ENCODE measurements at regions not wholly inside any gene's neighbourhood (a gene's known extent, or its start where the extent isn't known, plus 50 kb on each side); places are given as distances from the start of the nearest gene placed in this dataset.

- Histone ChIP-seq H3K9me3 (ENCODE audit: control insufficient read depth, insufficient read depth, low read length) (peaks cover 5% of the 10 kb centered on the region; the same call in 1 of the 2 replicates), H3K27me3 (ENCODE audit: control insufficient read depth, insufficient read depth, low read length) (no peaks in the 10 kb centered on the region), H3K27ac (ENCODE audit: low read depth, low read length) (no peak overlapping the region), H3K4me3 (ENCODE audit: low read depth, low read length) (no peak overlapping the region)
- no peak for TF ChIP-seq CTCF (IDR thresholded peaks at IDR 0.05; ENCODE audit: low read depth, low read length)
- ChIA-PET CTCF (interaction anchor here (0.6 kb wide), 1 partner anchor 97 kb away, joined by 3 read pairs; no protein-coding TSS in a partner anchor), POLR2A (no interaction called here)
- no peak for DNase-seq (ENCODE audit: low read depth, low spot score)
Measured at GRCh38 chr10:117741524-117741923, 199.0 kb downstream of the EMX2 start.

GRCh38 chr10:117743509-117743908 is 201.0 kb downstream of the EMX2 start:
- Histone ChIP-seq H3K4me3 (ENCODE audit: low read depth, low read length) (no peak overlapping the region), H3K27me3 (ENCODE audit: control insufficient read depth, insufficient read depth, low read length) (no peaks in the 10 kb centered on the region), H3K9me3 (ENCODE audit: control insufficient read depth, insufficient read depth, low read length) (peaks cover 12% of the 10 kb centered on the region), H3K27ac (ENCODE audit: low read depth, low read length) (no peak overlapping the region)
- DNase-seq (ENCODE audit: low read depth, low spot score): no peak
- POLR2A ChIA-PET: no interaction called here
- no peak for TF ChIP-seq CTCF (IDR thresholded peaks at IDR 0.05; ENCODE audit: low read depth, low read length)
- CTCF ChIA-PET: no interaction called here

GRCh38 chr10:117745301-117745700 is 202.8 kb downstream of the EMX2 start:
- TF ChIP-seq CTCF (IDR thresholded peaks at IDR 0.05; ENCODE audit: low read depth, low read length): no peak
- no peak overlapping the region for H3K4me3 ChIP-seq (ENCODE audit: low read depth, low read length)
- no peak overlapping the region for H3K27ac ChIP-seq (ENCODE audit: low read depth, low read length)
- POLR2A ChIA-PET: no interaction called here
- CTCF ChIA-PET: no interaction called here
- no peaks in the 10 kb centered on the region for H3K27me3 ChIP-seq (ENCODE audit: control insufficient read depth, insufficient read depth, low read length)
- no peak for DNase-seq (ENCODE audit: low read depth, low spot score)
- H3K9me3 ChIP-seq (ENCODE audit: control insufficient read depth, insufficient read depth, low read length): peaks cover 23% of the 10 kb centered on the region

GRCh38 chr10:117746541-117747448 is 204.2 kb downstream of the EMX2 start:
- no peak for TF ChIP-seq CTCF (IDR thresholded peaks at IDR 0.05; ENCODE audit: low read depth, low read length)
- ChIA-PET CTCF (no interaction called here), POLR2A (no interaction called here)
- Histone ChIP-seq H3K27ac (ENCODE audit: low read depth, low read length) (no peak overlapping the region), H3K4me3 (ENCODE audit: low read depth, low read length) (no peak overlapping the region), H3K9me3 (ENCODE audit: control insufficient read depth, insufficient read depth, low read length) (peaks cover 24% of the 10 kb centered on the region), H3K27me3 (ENCODE audit: control insufficient read depth, insufficient read depth, low read length) (no peaks in the 10 kb centered on the region)
- DNase-seq (ENCODE audit: low read depth, low spot score): no peak

- TF ChIP-seq CTCF (IDR thresholded peaks at IDR 0.05; ENCODE audit: low read depth, low read length): no peak
- no peak overlapping the region for H3K4me3 ChIP-seq (ENCODE audit: low read depth, low read length)
- no peaks in the 10 kb centered on the region for H3K27me3 ChIP-seq (ENCODE audit: control insufficient read depth, insufficient read depth, low read length)
- ChIA-PET CTCF (no interaction called here), POLR2A (no interaction called here)
- no peak for DNase-seq (ENCODE audit: low read depth, low spot score)
- no peak overlapping the region for H3K27ac ChIP-seq (ENCODE audit: low read depth, low read length)
- peaks cover 26% of the 10 kb centered on the region for H3K9me3 ChIP-seq (ENCODE audit: control insufficient read depth, insufficient read depth, low read length)
Measured at GRCh38 chr10:117747636-117748035, 205.1 kb downstream of the EMX2 start.

All from AG04450 (cell line).